GM12878 (cell line): ENCODE measurements at regions not wholly inside any gene's neighbourhood (a gene's known extent, or its start where the extent isn't known, plus 50 kb on each side); places are given as distances from the start of the nearest gene placed in this dataset.

Experiments
- ATAC-seq: fragments of 200-7000 bp; cut with Tn5 transposase; 3 replicates; pipeline ENCODE4 v1.9.1; 2020; ENCODE audit warnings: mild to moderate bottlenecking, moderate library complexity
- BruUV-seq: library from RNA; stranded (reverse); fragments of 400-500 nt; replicated peaks from 2 replicates; lab custom pipeline; 2021; lab: Mats Ljungman, UMichigan
- CTCF ChIA-PET: fragments of 300-600 bp; sonication (Branson Sonifier 250); formaldehyde crosslinking; extraction: SDS; loops from one replicate; lab custom pipeline; 2021; ENCODE audit warnings: inconsistent platforms; lab: Yijun Ruan, JAX
- POLR2A ChIA-PET: fragments of 350-600 bp; formaldehyde crosslinking; extraction: SDS; loops from one replicate; lab custom pipeline; 2021; ENCODE audit warnings: inconsistent platforms; lab: Charles Lee
- RAD21 ChIA-PET: fragments of 300-600 bp; sonication (Branson Sonifier 250); formaldehyde crosslinking; loops from one replicate; lab custom pipeline; 2023; ENCODE audit warnings: antibody characterized with exemption; ENCODE audit not compliant: unreplicated experiment; lab: Charles Lee
- SMC1A ChIA-PET: fragments of 300-600 bp; sonication (Branson Sonifier 250); formaldehyde crosslinking; loops from one replicate; lab custom pipeline; 2023; ENCODE audit not compliant: unreplicated experiment, uncharacterized antibody; lab: Charles Lee
- DNase-seq: peaks from one replicate; pipeline ENCODE4 v3.0.0-alpha.2; 2011; ENCODE audit warnings: low read depth, low spot score
- FAIRE-seq: peaks from 3 replicates; lab custom pipeline; 2011; peaks lifted over from hg19 to GRCh38; lab: Jason Lieb, UNC
- H2AFZ ChIP-seq: 2 replicates; pipeline ENCODE4 v1.6.0; 2011; ENCODE audit warnings: low read depth, low read length, control low read depth; ENCODE audit not compliant: control insufficient read depth
- H3K27ac ChIP-seq: 2 replicates; pipeline ENCODE4 v1.5.1; 2011; ENCODE audit warnings: control low read depth; ENCODE audit not compliant: control insufficient read depth, insufficient read depth
- H3K27me3 ChIP-seq, 2 experiments: replicated peaks in 1 of 2; 2 replicates each; pipeline versions ENCODE4 v1.6.0 to v1.6.1; 2011; ENCODE audit warnings: low read length in 1 of 2; ENCODE audit not compliant: control insufficient read depth in 2 of 2, insufficient read depth in 2 of 2
- H3K36me3 ChIP-seq, 2 experiments: 2 replicates each; pipeline ENCODE4 v1.5.1; 2011; ENCODE audit warnings: low read length in 1 of 2; ENCODE audit not compliant: control insufficient read depth in 2 of 2, insufficient read depth in 2 of 2
- H3K4me1 ChIP-seq: 2 replicates; pipeline ENCODE4 v1.6.1; 2011; ENCODE audit warnings: mild to moderate bottlenecking, low read length, moderate library complexity, mixed read lengths; ENCODE audit not compliant: control insufficient read depth, insufficient read depth
- H3K4me2 ChIP-seq: 2 replicates; pipeline ENCODE4 v1.6.0; 2011; ENCODE audit warnings: control low read depth; ENCODE audit not compliant: control insufficient read depth, insufficient read depth
- H3K4me3 ChIP-seq: fragments of 200-600 bp; sonication (generic); 2 replicates; pipeline ENCODE4 v1.5.1; 2016
- H3K79me2 ChIP-seq: 2 replicates; pipeline ENCODE4 v1.6.0; 2011; ENCODE audit warnings: low read length; ENCODE audit not compliant: control insufficient read depth, insufficient read depth
- H3K9ac ChIP-seq: 2 replicates; pipeline ENCODE4 v1.8.0; 2011; ENCODE audit warnings: low read length, control low read depth, mixed read lengths; ENCODE audit not compliant: control insufficient read depth, insufficient read depth
- H3K9me3 ChIP-seq: replicated peaks from 3 replicates; pipeline ENCODE4 v1.5.1; 2011; ENCODE audit warnings: mild to moderate bottlenecking, low read length; ENCODE audit not compliant: control insufficient read depth, insufficient read depth
- H4K20me1 ChIP-seq: 2 replicates; pipeline ENCODE4 v1.6.0; 2011; ENCODE audit not compliant: control insufficient read depth, insufficient read depth
- ASH2L ChIP-seq: fragments of 300-600, 200-600 bp; sonication (generic); IDR thresholded peaks from 2 replicates; pipeline ENCODE4 v1.6.1; 2017; ENCODE audit warnings: low read depth, mild to moderate bottlenecking, borderline replicate concordance
- ATF7 ChIP-seq: fragments of 450-650 bp; IDR thresholded peaks from 2 replicates; pipeline ENCODE4 v1.6.1; 2016; ENCODE audit warnings: low read depth, mild to moderate bottlenecking
- CBX3 ChIP-seq: fragments of 200-600 bp; sonication (generic); IDR thresholded peaks from 2 replicates; pipeline ENCODE4 v1.6.1; 2016; ENCODE audit warnings: low read depth, borderline replicate concordance
- CREB1 ChIP-seq: IDR thresholded peaks from 2 replicates; pipeline ENCODE4 v1.6.1; 2012; ENCODE audit warnings: low read depth, mild to moderate bottlenecking, inconsistent platforms
- HCFC1 ChIP-seq: fragments of 150-350 bp; IDR thresholded peaks from 2 replicates; pipeline ENCODE4 v1.6.1; 2014; ENCODE audit warnings: low read length
- MXI1 ChIP-seq: fragments of 150-350 bp; IDR thresholded peaks from 2 replicates; pipeline ENCODE4 v1.6.1; 2011; ENCODE audit warnings: low read depth, mild to moderate bottlenecking, inconsistent platforms, low read length, improper control_type of control experiment
- REST ChIP-seq: IDR thresholded peaks from 2 replicates; pipeline ENCODE4 v1.6.1; 2012; ENCODE audit warnings: mild to moderate bottlenecking, low read depth, low read length
- SIN3A ChIP-seq: IDR thresholded peaks from 2 replicates; pipeline ENCODE4 v1.6.1; 2012; ENCODE audit warnings: low read depth, low read length, improper control_type of control experiment
- SIX5 ChIP-seq: IDR thresholded peaks from 2 replicates; pipeline ENCODE4 v1.6.1; 2011; ENCODE audit warnings: mild to moderate bottlenecking, low read depth, low read length, moderate library complexity; ENCODE audit not compliant: severe bottlenecking
- SMAD1 ChIP-seq: fragments of 450-650 bp; IDR thresholded peaks from 2 replicates; pipeline ENCODE4 v1.6.1; 2018; ENCODE audit warnings: mild to moderate bottlenecking, low read depth; ENCODE audit not compliant: partially characterized antibody
- SPI1 ChIP-seq: IDR thresholded peaks from 2 replicates; pipeline ENCODE4 v1.6.1; 2011; ENCODE audit warnings: low read depth, mild to moderate bottlenecking, low read length, moderate library complexity, borderline replicate concordance; ENCODE audit not compliant: insufficient read depth
- USF1 ChIP-seq: IDR thresholded peaks from 2 replicates; pipeline ENCODE4 v1.6.1; 2011; ENCODE audit warnings: borderline replicate concordance, low read depth, mild to moderate bottlenecking, moderate library complexity, mixed read lengths, low read length; ENCODE audit not compliant: insufficient read depth; ENCODE audit errors: extremely low read length
- ZBTB4 ChIP-seq: fragments of 450-650 bp; formaldehyde crosslinking; IDR thresholded peaks from 2 replicates; pipeline ENCODE4 v1.4.0; 2022; ENCODE audit warnings: mild to moderate bottlenecking, moderate library complexity
- WGBS: methylation state at CpG from one replicate; pipeline ENCODE4 v1.1.6; 2016; ENCODE audit warnings: low lambda C conversion rate; ENCODE audit not compliant: insufficient replicate concordance, insufficient coverage; ENCODE audit errors: missing lambda C conversion rate; 5-methylcytosine and 5-hydroxymethylcytosine counted together
- in situ Hi-C: fragments of 300-500 bp; cut with MboI; formaldehyde crosslinking; loops from 9 replicates; pipeline ENCODE4 v1.14.3; 2018; ENCODE audit warnings: mixed read lengths
- intact Hi-C: fragments of 100-400 bp; cut with micrococcal nuclease; formaldehyde crosslinking; loops from one replicate; pipeline ENCODE4 v1.14.2; 2022; ENCODE audit not compliant: unreplicated experiment
- TF ChIP-seq, protein P1 (sequence below): fragments of 450-650 bp; IDR thresholded peaks from 2 replicates; pipeline ENCODE4 v1.6.1; 2017; ENCODE audit warnings: borderline replicate concordance

DNA sequence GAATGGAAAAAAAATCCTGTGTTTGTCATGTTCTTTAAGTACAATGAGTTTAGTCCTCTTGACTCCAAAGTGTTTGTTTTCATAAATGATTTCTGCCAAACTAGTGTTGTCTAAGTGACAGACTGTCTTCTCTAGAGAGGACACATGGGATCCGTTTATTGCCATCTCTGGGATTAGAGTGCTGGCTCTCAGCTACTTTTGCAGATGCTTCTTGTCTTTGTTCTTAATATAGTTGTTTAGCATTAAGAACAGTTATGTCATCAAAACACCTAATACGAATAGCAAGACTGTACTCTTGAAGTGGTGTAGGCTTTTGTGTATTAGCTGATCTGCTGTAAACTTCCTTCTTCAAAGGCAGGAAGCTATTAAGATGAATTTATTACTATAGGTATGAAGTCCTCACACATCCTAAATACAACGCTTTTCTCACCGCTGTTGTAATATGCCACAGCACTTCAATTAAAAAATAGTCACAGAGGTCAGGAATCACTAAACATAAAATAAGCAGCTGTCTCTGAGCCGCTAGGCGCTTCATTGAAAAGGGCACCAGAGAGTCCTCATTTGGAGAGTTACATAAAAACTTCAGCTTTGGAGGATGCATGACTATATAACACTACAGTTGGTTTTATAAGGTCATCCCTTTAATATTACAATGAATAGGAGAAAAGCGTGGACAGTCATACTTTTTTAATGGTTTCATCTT lies 128.3 kb upstream of the ZNF385D start:
- no TSS peak for BruUV-seq
- intact Hi-C loops (no loop called here), in situ Hi-C loops (no loop called here)
- WGBS: 39% methylated on average over 7 of the region's 7 CpGs
- FAIRE-seq: no peak
- Histone ChIP-seq H2AFZ (no peak overlapping the region), H3K27ac (no peak overlapping the region), H3K36me3 (no peaks in the 10 kb centered on the region), H3K4me2 (no peak overlapping the region), H3K4me1 (no peaks in the 10 kb centered on the region), H3K4me3 (no peak overlapping the region), H4K20me1 (no peaks in the 10 kb centered on the region), H3K27me3 (no peaks in the 10 kb centered on the region), H3K79me2 (no peaks in the 10 kb centered on the region), H3K9me3 (no peaks in the 10 kb centered on the region), H3K9ac (no peak overlapping the region)
- POLR2A ChIA-PET: no interaction called here
- CTCF ChIA-PET: no interaction called here
- ATAC-seq: no peak
- RAD21 ChIA-PET: no interaction called here
- no peak for DNase-seq
- SMC1A ChIA-PET: interaction anchor here (1.1 kb wide), 1 partner anchor 31 kb away, joined by 3 read pairs; no protein-coding TSS in a partner anchor
- TF ChIP-seq, protein P1, sequence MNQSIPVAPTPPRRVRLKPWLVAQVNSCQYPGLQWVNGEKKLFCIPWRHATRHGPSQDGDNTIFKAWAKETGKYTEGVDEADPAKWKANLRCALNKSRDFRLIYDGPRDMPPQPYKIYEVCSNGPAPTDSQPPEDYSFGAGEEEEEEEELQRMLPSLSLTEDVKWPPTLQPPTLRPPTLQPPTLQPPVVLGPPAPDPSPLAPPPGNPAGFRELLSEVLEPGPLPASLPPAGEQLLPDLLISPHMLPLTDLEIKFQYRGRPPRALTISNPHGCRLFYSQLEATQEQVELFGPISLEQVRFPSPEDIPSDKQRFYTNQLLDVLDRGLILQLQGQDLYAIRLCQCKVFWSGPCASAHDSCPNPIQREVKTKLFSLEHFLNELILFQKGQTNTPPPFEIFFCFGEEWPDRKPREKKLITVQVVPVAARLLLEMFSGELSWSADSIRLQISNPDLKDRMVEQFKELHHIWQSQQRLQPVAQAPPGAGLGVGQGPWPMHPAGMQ: no peak
- TF ChIP-seq SPI1: no peak
- no peak for TF ChIP-seq SIX5
- TF ChIP-seq SMAD1: no peak
- no peak for TF ChIP-seq HCFC1
- TF ChIP-seq ASH2L: no peak
- no peak for TF ChIP-seq ZBTB4 (CRISPR knock-in tag)
- TF ChIP-seq CBX3: no peak
- TF ChIP-seq MXI1: no peak
- no peak for TF ChIP-seq SIN3A
- TF ChIP-seq ATF7: no peak
- no peak for TF ChIP-seq REST
- TF ChIP-seq USF1: no peak
- no peak for TF ChIP-seq CREB1
